ENCODE measurements at regions not wholly inside any gene's neighbourhood (a gene's known extent, or its start where the extent isn't known, plus 50 kb on each side); places are given as distances from the start of the nearest gene placed in this dataset.
A peak's percentile ranks its signal among the peaks of the same experiment; 100 is the strongest.

DNA sequence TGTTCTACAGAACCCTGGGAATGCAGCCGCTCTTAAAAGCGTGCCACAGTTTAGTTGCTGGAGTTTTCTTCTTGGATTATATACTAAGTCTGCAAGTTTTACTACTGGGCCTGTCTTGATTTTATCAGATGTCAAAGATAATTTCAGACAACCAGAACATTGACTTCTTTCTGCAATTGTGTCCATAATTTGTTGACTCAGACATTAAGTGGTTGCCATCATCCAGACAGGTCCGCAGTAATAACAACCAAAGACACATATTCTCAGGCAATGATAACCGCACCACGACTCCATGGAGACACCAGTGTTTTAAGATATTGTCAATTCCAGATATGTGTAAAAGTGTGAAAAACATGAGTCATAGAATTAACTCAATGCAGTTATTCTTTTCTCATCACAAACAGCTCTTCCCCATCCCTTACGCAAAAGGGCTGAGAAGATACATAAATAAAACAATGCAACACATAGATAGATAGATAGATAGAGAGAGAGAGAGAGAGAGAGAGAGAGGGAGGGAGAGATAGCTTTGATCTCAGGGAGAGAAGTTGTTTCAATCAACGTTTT lies 90.4 kb upstream of the FMN2 start:
- H3K4me3 ChIP-seq, result no peak overlapping the region
- intact Hi-C loops (cut with DNase I, micrococcal nuclease), result no loop called here

DNA sequence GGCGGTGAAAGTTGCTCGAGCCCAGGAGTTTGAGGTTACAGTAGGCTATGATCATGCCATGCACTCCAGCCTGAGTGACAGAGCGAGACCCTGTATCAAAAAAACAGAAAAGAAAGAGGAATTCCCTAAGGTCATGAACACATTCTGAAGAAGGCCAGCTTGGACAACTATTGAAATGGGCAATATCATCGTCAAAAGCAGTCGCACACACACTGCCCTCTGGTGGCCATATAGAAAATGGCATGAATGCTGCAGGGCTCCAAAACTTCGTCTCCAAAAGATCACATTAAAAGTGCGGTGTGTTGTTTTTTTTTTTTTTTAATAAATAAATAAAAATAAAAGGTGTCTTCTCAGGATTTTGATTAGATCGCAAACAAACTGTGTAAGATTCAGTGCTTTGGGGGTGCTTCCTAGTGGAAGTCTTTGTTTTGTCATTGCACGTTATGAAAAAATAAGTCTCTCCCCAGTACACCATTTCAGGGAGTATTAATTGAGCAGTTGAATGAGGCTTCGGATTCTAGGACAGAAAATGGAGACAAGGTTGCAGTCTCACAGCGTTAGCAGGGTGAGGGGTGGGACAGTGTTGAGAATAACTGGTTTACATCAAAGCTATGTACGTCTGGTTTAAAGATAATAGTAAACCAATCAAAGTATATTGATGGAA lies 87.5 kb upstream of the FMN2 start:
- Histone ChIP-seq H3K9me3 (no peaks in the 10 kb centered on the region), H3K4me1 (ENCODE audit: low read depth) (peaks cover 2% of the 10 kb centered on the region), H3K36me3 (ENCODE audit: low read depth) (no peaks in the 10 kb centered on the region), H3K4me3 (no peak overlapping the region)
- DNase-seq (peak in 1 of 3 donors; percentile 20), ATAC-seq (peak; percentile 45)
- peak; percentile 65 for TF ChIP-seq CTCF (IDR thresholded peaks at IDR 0.05)
- intact Hi-C loops (cut with DNase I, micrococcal nuclease), result no loop called here

More for the DNA sequence above, 90.4 kb upstream of the FMN2 start:
- peaks cover 8% of the 10 kb centered on the region for H3K4me1 ChIP-seq (ENCODE audit: low read depth)
- no peaks in the 10 kb centered on the region for H3K9me3 ChIP-seq
- no peaks in the 10 kb centered on the region for H3K36me3 ChIP-seq (ENCODE audit: low read depth)
- ATAC-seq, result no peak
- no peak for DNase-seq
- TF ChIP-seq CTCF (IDR thresholded peaks at IDR 0.05), result no peak

GRCh38 chr1:240005997-240006650 lies 85.6 kb upstream of the FMN2 start:
- no peak for ATAC-seq
- TF ChIP-seq CTCF (IDR thresholded peaks at IDR 0.05), result no peak
- Histone ChIP-seq H3K9me3 (peaks cover 3% of the 10 kb centered on the region), H3K4me3 (no peak overlapping the region), H3K36me3 (ENCODE audit: low read depth) (no peaks in the 10 kb centered on the region), H3K4me1 (ENCODE audit: low read depth) (peaks cover 2% of the 10 kb centered on the region)
- intact Hi-C loops (cut with DNase I, micrococcal nuclease), result no loop called here
- DNase-seq, result no peak

- Histone ChIP-seq H3K9me3 (peaks cover 3% of the 10 kb centered on the region), H3K4me1 (ENCODE audit: low read depth) (peaks cover 2% of the 10 kb centered on the region), H3K36me3 (ENCODE audit: low read depth) (no peaks in the 10 kb centered on the region), H3K4me3 (no peak overlapping the region)
- intact Hi-C loops (cut with DNase I, micrococcal nuclease), result no loop called here
- DNase-seq, result peak in 1 of 3 donors; percentile 69
- no peak for TF ChIP-seq CTCF (IDR thresholded peaks at IDR 0.05)
- ATAC-seq, result peak; percentile 69
Observed at GRCh38 chr1:240008298-240008697, 83.4 kb upstream of the FMN2 start.

DNA sequence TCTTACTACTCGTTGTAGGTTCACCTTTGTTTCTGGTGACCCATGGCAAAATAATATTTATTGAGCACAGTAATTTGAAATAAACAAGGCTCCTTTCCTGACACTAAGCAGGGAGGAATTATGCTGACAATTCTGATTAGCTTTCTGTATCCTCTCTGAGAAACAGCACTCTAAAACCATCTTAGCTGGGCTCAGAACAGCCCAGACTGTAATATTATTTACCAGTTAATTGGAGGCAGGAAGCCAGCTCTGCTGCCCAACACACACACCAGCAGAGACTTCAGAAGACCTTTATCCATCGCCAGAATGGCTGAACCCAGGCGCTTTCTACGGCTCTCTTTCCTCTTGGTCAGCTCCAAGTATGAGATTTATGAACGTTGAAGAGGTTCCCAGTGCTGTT lies 77.6 kb upstream of the FMN2 start:
- no peaks in the 10 kb centered on the region for H3K4me1 ChIP-seq (ENCODE audit: low read depth)
- H3K9me3 ChIP-seq, result peaks cover 15% of the 10 kb centered on the region
- DNase-seq (no peak), ATAC-seq (no peak)
- intact Hi-C loops (cut with DNase I, micrococcal nuclease), result no loop called here
- no peak for TF ChIP-seq CTCF (IDR thresholded peaks at IDR 0.05)
- no peak overlapping the region for H3K4me3 ChIP-seq
- no peaks in the 10 kb centered on the region for H3K36me3 ChIP-seq (ENCODE audit: low read depth)
